ENCODE measurements at regions not wholly inside any gene's neighbourhood (a gene's known extent, or its start where the extent isn't known, plus 50 kb on each side); places are given as distances from the start of the nearest gene placed in this dataset.

GRCh38 chr10:117441361-117441760, 66.1 kb upstream of the PDZD8 start:
- TF ChIP-seq CTCF (IDR thresholded peaks at IDR 0.05) (no peak), POLR2A (IDR thresholded peaks at IDR 0.05) (no peak)
